Astrocyte (in vitro differentiated cells and primary cell): ENCODE measurements at regions not wholly inside any gene's neighbourhood (a gene's known extent, or its start where the extent isn't known, plus 50 kb on each side); places are given as distances from the start of the nearest gene placed in this dataset.

Source experiments
- DNase-seq: peaks from one replicate; pipeline ENCODE4 v3.0.0-alpha.2; 2010; ENCODE audit warnings: low read depth
- FAIRE-seq: peaks from 2 replicates; lab custom pipeline; 2011; peaks lifted over from hg19 to GRCh38; lab: Jason Lieb, UNC
- H2AFZ ChIP-seq: 2 replicates; pipeline ENCODE4 v1.6.0; 2012; ENCODE audit warnings: low read depth, low read length, inconsistent platforms
- H3K27ac ChIP-seq: 2 replicates; pipeline ENCODE4 v1.5.1; 2011; ENCODE audit warnings: low read depth, low read length, inconsistent platforms
- H3K27me3 ChIP-seq: 2 replicates; pipeline ENCODE4 v1.6.0; 2011; ENCODE audit warnings: low read length, inconsistent platforms; ENCODE audit not compliant: insufficient read depth
- H3K36me3 ChIP-seq: 2 replicates; pipeline ENCODE4 v1.5.1; 2011; ENCODE audit warnings: low read length, inconsistent platforms; ENCODE audit not compliant: insufficient read depth
- H3K4me1 ChIP-seq: 2 replicates; pipeline ENCODE4 v1.5.1; 2011; ENCODE audit warnings: low read length, inconsistent platforms; ENCODE audit not compliant: insufficient read depth
- H3K4me2 ChIP-seq: 2 replicates; pipeline ENCODE4 v1.6.0; 2012; ENCODE audit warnings: low read length, inconsistent platforms
- H3K4me3 ChIP-seq: 2 replicates; pipeline ENCODE4 v1.5.1; 2011; ENCODE audit warnings: low read depth, mild to moderate bottlenecking, low read length, inconsistent platforms; ENCODE audit not compliant: insufficient read depth
- H3K79me2 ChIP-seq: 2 replicates; pipeline ENCODE4 v1.6.0; 2012; ENCODE audit warnings: mild to moderate bottlenecking, low read length, inconsistent platforms; ENCODE audit not compliant: insufficient read depth
- H3K9ac ChIP-seq: 2 replicates; pipeline ENCODE4 v1.6.0; 2012; ENCODE audit warnings: mild to moderate bottlenecking, low read length, inconsistent platforms
- H3K9me3 ChIP-seq: 2 replicates; pipeline ENCODE4 v1.5.1; 2012; ENCODE audit warnings: low read depth, mild to moderate bottlenecking, low read length, inconsistent platforms; ENCODE audit not compliant: insufficient read depth
- H4K20me1 ChIP-seq: 2 replicates; pipeline ENCODE4 v1.6.0; 2012; ENCODE audit warnings: low read length, inconsistent platforms; ENCODE audit not compliant: insufficient read depth
- H3K27ac Mint-ChIP-seq: one replicate; pipeline ENCODE4 v1.8.0; 2021; ENCODE audit warnings: mild to moderate bottlenecking, mixed read lengths; ENCODE audit not compliant: unreplicated experiment
- H3K27me3 Mint-ChIP-seq: one replicate; pipeline ENCODE4 v1.8.0; 2021; ENCODE audit warnings: low read depth, mixed read lengths; ENCODE audit not compliant: unreplicated experiment
- H3K36me3 Mint-ChIP-seq: one replicate; pipeline ENCODE4 v1.8.0; 2021; ENCODE audit warnings: low read depth, mixed read lengths; ENCODE audit not compliant: unreplicated experiment
- H3K4me1 Mint-ChIP-seq: one replicate; pipeline ENCODE4 v1.8.0; 2021; ENCODE audit warnings: low read depth, mixed read lengths; ENCODE audit not compliant: unreplicated experiment
- H3K4me3 Mint-ChIP-seq: one replicate; pipeline ENCODE4 v1.8.0; 2021; ENCODE audit warnings: mild to moderate bottlenecking, moderate library complexity, mixed read lengths; ENCODE audit not compliant: unreplicated experiment
- H3K9me3 Mint-ChIP-seq: one replicate; pipeline ENCODE4 v1.8.0; 2021; ENCODE audit warnings: mild to moderate bottlenecking, mixed read lengths; ENCODE audit not compliant: unreplicated experiment
- EZH2 ChIP-seq: IDR thresholded peaks from 2 replicates; pipeline ENCODE4 v1.6.1; 2012; ENCODE audit warnings: mild to moderate bottlenecking, low read length, inconsistent platforms; ENCODE audit not compliant: insufficient read depth
- TF ChIP-seq, protein P1 (sequence below): IDR thresholded peaks from 2 replicates; pipeline ENCODE4 v1.5.1; 2011; ENCODE audit warnings: low read depth, mild to moderate bottlenecking, inconsistent platforms, low read length, moderate library complexity; ENCODE audit not compliant: insufficient read depth

DNA sequence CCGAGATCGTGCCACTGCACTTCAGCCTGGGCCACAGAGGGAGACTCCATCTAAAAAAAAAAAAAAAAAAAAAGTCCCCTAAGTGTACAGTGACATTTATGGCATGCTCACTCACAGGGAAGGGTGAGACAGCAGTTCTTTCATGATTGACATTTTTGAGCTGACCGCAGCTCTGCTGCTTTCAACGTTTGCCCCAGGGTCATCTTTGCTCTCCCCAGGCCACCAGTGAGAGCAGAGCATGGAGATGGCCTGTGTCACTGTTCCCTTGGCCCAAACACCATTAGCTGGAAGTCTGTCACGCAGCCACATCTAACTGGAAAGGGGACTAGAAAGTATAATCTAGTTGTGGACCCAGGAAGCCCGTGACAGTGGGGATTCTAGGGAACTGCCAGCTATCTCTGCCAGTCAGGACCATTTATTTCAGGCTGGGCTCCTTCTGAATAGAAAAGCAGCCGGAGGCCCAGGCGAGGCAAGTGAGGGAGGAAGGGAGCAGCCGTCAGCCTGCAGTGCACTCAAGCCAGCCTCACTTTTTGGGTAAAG is 193.4 kb upstream of the HES1 start:
- H3K4me3 Mint-ChIP-seq: no peak overlapping the region
- FAIRE-seq (no peak), DNase-seq (no peak)
- H3K4me1 Mint-ChIP-seq: peaks cover 5% of the 10 kb centered on the region
- no peak overlapping the region for H3K9ac ChIP-seq
- peaks cover 5% of the 10 kb centered on the region for H3K9me3 Mint-ChIP-seq
- no peak overlapping the region for H3K27ac Mint-ChIP-seq
- H4K20me1 ChIP-seq: no peaks in the 10 kb centered on the region
- H3K27me3 ChIP-seq: peaks cover 45% of the 10 kb centered on the region
- no peaks in the 10 kb centered on the region for H3K9me3 ChIP-seq
- no peak overlapping the region for H3K27ac ChIP-seq
- TF ChIP-seq EZH2: no peak
- TF ChIP-seq, protein P1, sequence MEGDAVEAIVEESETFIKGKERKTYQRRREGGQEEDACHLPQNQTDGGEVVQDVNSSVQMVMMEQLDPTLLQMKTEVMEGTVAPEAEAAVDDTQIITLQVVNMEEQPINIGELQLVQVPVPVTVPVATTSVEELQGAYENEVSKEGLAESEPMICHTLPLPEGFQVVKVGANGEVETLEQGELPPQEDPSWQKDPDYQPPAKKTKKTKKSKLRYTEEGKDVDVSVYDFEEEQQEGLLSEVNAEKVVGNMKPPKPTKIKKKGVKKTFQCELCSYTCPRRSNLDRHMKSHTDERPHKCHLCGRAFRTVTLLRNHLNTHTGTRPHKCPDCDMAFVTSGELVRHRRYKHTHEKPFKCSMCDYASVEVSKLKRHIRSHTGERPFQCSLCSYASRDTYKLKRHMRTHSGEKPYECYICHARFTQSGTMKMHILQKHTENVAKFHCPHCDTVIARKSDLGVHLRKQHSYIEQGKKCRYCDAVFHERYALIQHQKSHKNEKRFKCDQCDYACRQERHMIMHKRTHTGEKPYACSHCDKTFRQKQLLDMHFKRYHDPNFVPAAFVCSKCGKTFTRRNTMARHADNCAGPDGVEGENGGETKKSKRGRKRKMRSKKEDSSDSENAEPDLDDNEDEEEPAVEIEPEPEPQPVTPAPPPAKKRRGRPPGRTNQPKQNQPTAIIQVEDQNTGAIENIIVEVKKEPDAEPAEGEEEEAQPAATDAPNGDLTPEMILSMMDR: no peak
- H3K36me3 Mint-ChIP-seq: peaks cover 2% of the 10 kb centered on the region
- no peak overlapping the region for H3K4me2 ChIP-seq
- H3K27me3 Mint-ChIP-seq: peaks cover 91% of the 10 kb centered on the region
- H2AFZ ChIP-seq: no peak overlapping the region
- no peaks in the 10 kb centered on the region for H3K79me2 ChIP-seq
- H3K36me3 ChIP-seq: no peaks in the 10 kb centered on the region
- H3K4me3 ChIP-seq: no peak overlapping the region
- no peaks in the 10 kb centered on the region for H3K4me1 ChIP-seq

DNA sequence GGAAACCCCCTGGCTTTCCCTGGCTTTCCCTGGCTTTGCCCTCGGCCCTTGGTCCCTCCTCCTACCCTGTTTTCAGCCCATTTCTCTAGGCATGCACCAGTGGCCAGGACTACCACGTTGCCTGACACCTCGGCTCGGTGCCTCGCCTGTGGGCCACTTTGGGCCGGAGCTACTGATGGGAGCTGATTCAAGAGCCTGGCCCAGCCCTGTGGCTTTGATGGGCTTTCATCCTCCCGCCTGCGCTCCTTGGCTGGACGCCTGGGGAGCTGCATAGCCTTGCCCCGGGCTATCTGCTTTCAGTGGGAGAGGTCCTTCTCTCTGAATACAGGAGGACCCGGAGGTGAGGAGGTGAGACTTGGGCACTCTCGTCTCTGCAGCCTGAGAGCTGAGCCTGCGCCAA is 192.7 kb upstream of the HES1 start:
- Histone ChIP-seq H3K4me2 (no peak overlapping the region), H3K4me3 (no peak overlapping the region), H4K20me1 (no peaks in the 10 kb centered on the region), H3K79me2 (no peaks in the 10 kb centered on the region), H3K9ac (no peak overlapping the region), H3K36me3 (no peaks in the 10 kb centered on the region), H3K4me1 (no peaks in the 10 kb centered on the region), H2AFZ (no peak overlapping the region), H3K27ac (no peak overlapping the region), H3K9me3 (no peaks in the 10 kb centered on the region), H3K27me3 (peaks cover 45% of the 10 kb centered on the region)
- no peak for DNase-seq
- H3K4me1 Mint-ChIP-seq: peaks cover 6% of the 10 kb centered on the region
- TF ChIP-seq EZH2: no peak
- TF ChIP-seq, protein P1: no peak
- H3K27ac Mint-ChIP-seq: no peak overlapping the region
- H3K27me3 Mint-ChIP-seq: peaks cover 92% of the 10 kb centered on the region
- FAIRE-seq: no peak
- H3K4me3 Mint-ChIP-seq: no peak overlapping the region
- peaks cover 5% of the 10 kb centered on the region for H3K9me3 Mint-ChIP-seq
- H3K36me3 Mint-ChIP-seq: peaks cover 2% of the 10 kb centered on the region

DNA sequence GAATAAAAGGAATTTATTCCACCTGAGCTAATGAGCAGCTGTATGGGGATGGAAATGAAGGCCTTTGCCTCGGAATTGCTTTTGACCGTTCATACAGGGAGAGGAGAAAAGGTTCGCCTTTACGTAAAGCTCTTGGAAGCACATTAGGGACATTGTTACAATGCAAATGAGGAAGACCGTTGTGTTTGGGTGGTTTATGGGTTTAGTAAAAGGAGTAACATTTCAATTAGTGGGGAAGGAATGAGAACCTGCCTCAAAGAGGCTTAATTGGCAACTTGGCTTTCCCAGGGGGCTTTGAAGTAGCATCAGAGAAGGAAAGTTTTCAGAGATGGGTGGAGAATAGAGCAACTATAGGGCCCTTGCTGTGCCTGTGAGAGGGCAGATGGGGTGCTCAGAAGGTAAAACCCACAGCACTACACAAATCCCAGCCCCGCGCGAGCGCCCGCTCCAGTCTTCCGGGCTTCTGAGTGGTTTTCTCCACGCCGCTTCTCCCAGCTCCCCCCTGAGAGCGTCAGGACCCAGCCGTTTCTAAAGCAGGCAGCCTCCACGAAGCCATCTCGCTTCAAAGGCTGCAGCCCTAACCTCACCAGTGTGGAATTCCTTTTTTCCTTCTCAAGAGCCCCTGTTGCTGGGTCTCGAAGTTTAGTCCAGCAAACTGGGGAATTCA is 192.0 kb upstream of the HES1 start:
- no peaks in the 10 kb centered on the region for H3K79me2 ChIP-seq
- no peak overlapping the region for H3K27ac Mint-ChIP-seq
- H3K9me3 ChIP-seq: no peaks in the 10 kb centered on the region
- DNase-seq: no peak
- peaks cover 6% of the 10 kb centered on the region for H3K4me1 Mint-ChIP-seq
- no peak overlapping the region for H3K9ac ChIP-seq
- H3K4me1 ChIP-seq: no peaks in the 10 kb centered on the region
- no peak for TF ChIP-seq EZH2
- TF ChIP-seq, protein P1: no peak
- H3K4me3 ChIP-seq: no peak overlapping the region
- no peak overlapping the region for H3K27ac ChIP-seq
- no peaks in the 10 kb centered on the region for H4K20me1 ChIP-seq
- H3K4me3 Mint-ChIP-seq: no peak overlapping the region
- H2AFZ ChIP-seq: no peak overlapping the region
- no peaks in the 10 kb centered on the region for H3K36me3 ChIP-seq
- H3K27me3 ChIP-seq: peaks cover 46% of the 10 kb centered on the region
- peaks cover 92% of the 10 kb centered on the region for H3K27me3 Mint-ChIP-seq
- peaks cover 5% of the 10 kb centered on the region for H3K9me3 Mint-ChIP-seq
- H3K4me2 ChIP-seq: no peak overlapping the region
- H3K36me3 Mint-ChIP-seq: peaks cover 2% of the 10 kb centered on the region
- FAIRE-seq: no peak
